Ishikawa (cell line): ENCODE measurements at regions not wholly inside any gene's neighbourhood (a gene's known extent, or its start where the extent isn't known, plus 50 kb on each side); places are given as distances from the start of the nearest gene placed in this dataset.

Experiments
- CEBPB ChIP-seq: IDR thresholded peaks from 2 replicates; pipeline ENCODE4 v1.6.1; 2012
- CREB1 ChIP-seq: IDR thresholded peaks from 2 replicates; pipeline ENCODE4 v1.6.1; 2012; ENCODE audit warnings: low read depth
- EGR1 ChIP-seq: IDR thresholded peaks from 2 replicates; pipeline ENCODE4 v1.6.1; 2012
- EP300 ChIP-seq: IDR thresholded peaks from 2 replicates; pipeline ENCODE4 v1.6.1; 2012; ENCODE audit warnings: borderline replicate concordance
- FOXM1 ChIP-seq: IDR thresholded peaks from 2 replicates; pipeline ENCODE4 v1.6.1; 2012; ENCODE audit warnings: low read depth, borderline replicate concordance
- MAX ChIP-seq: IDR thresholded peaks from 2 replicates; pipeline ENCODE4 v1.6.1; 2012
- NFIC ChIP-seq: IDR thresholded peaks from 2 replicates; pipeline ENCODE4 v1.6.1; 2012
- RAD21 ChIP-seq: IDR thresholded peaks from 2 replicates; pipeline ENCODE4 v1.6.1; 2012; ENCODE audit warnings: low read depth
- REST ChIP-seq: IDR thresholded peaks from 2 replicates; pipeline ENCODE4 v1.6.1; 2012; ENCODE audit warnings: low read depth, mild to moderate bottlenecking
- TAF1 ChIP-seq: IDR thresholded peaks from 2 replicates; pipeline ENCODE4 v1.6.1; 2012; ENCODE audit warnings: low read depth, mild to moderate bottlenecking
- TCF12 ChIP-seq: IDR thresholded peaks from 2 replicates; pipeline ENCODE4 v1.6.1; 2012; ENCODE audit warnings: low read depth
- TEAD4 ChIP-seq: IDR thresholded peaks from 2 replicates; pipeline ENCODE4 v1.6.1; 2012
- USF1 ChIP-seq: IDR thresholded peaks from 2 replicates; pipeline ENCODE4 v1.6.1; 2012
- YY1 ChIP-seq: IDR thresholded peaks from 2 replicates; pipeline ENCODE4 v1.6.1; 2012; ENCODE audit warnings: low read depth
- ZBTB7A ChIP-seq: IDR thresholded peaks from 2 replicates; pipeline ENCODE4 v1.6.1; 2012; ENCODE audit warnings: low read depth

GRCh38 chr10:128884496-128885072 is 582.5 kb upstream of the MGMT start:
- TF ChIP-seq CREB1 (no peak), EP300 (no peak), FOXM1 (no peak), REST (no peak), NFIC (no peak), RAD21 (no peak), USF1 (no peak), TCF12 (no peak), MAX (no peak)

- no peak for TF ChIP-seq FOXM1
- TF ChIP-seq YY1 = no peak
- TF ChIP-seq MAX = no peak
- TF ChIP-seq CEBPB = no peak
- TF ChIP-seq CREB1 = no peak
- no peak for TF ChIP-seq USF1
- TF ChIP-seq TEAD4 = no peak
- TF ChIP-seq REST = no peak
- TF ChIP-seq RAD21 = no peak
- no peak for TF ChIP-seq EGR1
- no peak for TF ChIP-seq TCF12
- no peak for TF ChIP-seq TAF1
- no peak for TF ChIP-seq ZBTB7A
- no peak for TF ChIP-seq NFIC
Measured at GRCh38 chr10:128885573-128886555, 581.2 kb upstream of the MGMT start.

- TF ChIP-seq EP300 (no peak), FOXM1 (no peak), EGR1 (no peak), TCF12 (no peak), CEBPB (no peak), CREB1 (no peak), YY1 (no peak), USF1 (no peak)
Measured at GRCh38 chr10:128887856-128888255, 579.2 kb upstream of the MGMT start.

- TF ChIP-seq TAF1 = no peak
Measured at GRCh38 chr10:128892005-128892404, 575.0 kb upstream of the MGMT start.

GRCh38 chr10:128894641-128895040 is 572.4 kb upstream of the MGMT start:
- TF ChIP-seq NFIC (no peak), CEBPB (no peak), FOXM1 (no peak), YY1 (no peak), RAD21 (no peak)

- TF ChIP-seq USF1 (no peak), REST (no peak), CEBPB (no peak), EGR1 (no peak), ZBTB7A (no peak), FOXM1 (no peak)
Measured at GRCh38 chr10:128895473-128895872, 571.6 kb upstream of the MGMT start.
